ENCODE measurements at regions not wholly inside any gene's neighbourhood (a gene's known extent, or its start where the extent isn't known, plus 50 kb on each side); places are given as distances from the start of the nearest gene placed in this dataset.

DNA sequence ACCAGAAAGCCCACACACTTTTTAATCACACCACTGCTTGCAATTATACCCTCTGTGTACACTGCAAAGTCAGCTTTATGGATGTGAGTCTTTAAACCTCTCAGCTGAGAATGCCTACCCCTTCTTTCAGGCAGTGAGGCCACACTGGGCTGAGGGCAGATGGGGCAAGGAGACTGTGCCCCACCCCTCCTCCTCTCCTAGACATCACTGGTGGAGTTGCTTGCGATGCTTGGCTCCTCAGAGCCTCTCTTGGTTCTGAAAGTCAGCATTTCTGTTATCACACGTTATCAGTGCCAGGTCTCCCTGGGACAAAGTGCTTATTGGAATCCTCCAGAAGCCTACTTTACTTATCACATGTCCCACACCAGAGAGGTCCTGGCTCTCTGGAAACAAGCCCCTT is 128.2 kb downstream of the ZNF621 start:
- TF ChIP-seq, protein P1, sequence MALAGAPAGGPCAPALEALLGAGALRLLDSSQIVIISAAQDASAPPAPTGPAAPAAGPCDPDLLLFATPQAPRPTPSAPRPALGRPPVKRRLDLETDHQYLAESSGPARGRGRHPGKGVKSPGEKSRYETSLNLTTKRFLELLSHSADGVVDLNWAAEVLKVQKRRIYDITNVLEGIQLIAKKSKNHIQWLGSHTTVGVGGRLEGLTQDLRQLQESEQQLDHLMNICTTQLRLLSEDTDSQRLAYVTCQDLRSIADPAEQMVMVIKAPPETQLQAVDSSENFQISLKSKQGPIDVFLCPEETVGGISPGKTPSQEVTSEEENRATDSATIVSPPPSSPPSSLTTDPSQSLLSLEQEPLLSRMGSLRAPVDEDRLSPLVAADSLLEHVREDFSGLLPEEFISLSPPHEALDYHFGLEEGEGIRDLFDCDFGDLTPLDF (CRISPR knock-in tag; IDR thresholded peaks at IDR 0.05) = no peak
- TF ChIP-seq YBX1 (IDR thresholded peaks at IDR 0.05) (no peak), CTCF (IDR thresholded peaks at IDR 0.05 in 2 of 3, conservative IDR thresholded peaks at IDR 0.05 in 1 of 3; ENCODE audit: insufficient read depth in 2 of 3, low read depth in 1 of 3, low read length in 3 of 3) (no peak), MYBL2 (IDR thresholded peaks at IDR 0.05; ENCODE audit: low read depth) (no peak), MYBL2 (CRISPR knock-in tag; IDR thresholded peaks at IDR 0.05; ENCODE audit: borderline replicate concordance) (no peak), SETDB1 (IDR thresholded peaks at IDR 0.05; ENCODE audit: low read length) (no peak), PHB2 (IDR thresholded peaks at IDR 0.05; ENCODE audit: low read depth) (no peak), SPI1 (IDR thresholded peaks at IDR 0.05; ENCODE audit: borderline replicate concordance, low read depth, low read length) (no peak), THRAP3 (IDR thresholded peaks at IDR 0.05; ENCODE audit: borderline replicate concordance) (no peak), ZNF184 (CRISPR knock-in tag; IDR thresholded peaks at IDR 0.05) (no peak), RAD21 (CRISPR knock-in tag; conservative IDR thresholded peaks at IDR 0.05 in 1 of 2, IDR thresholded peaks at IDR 0.05 in 1 of 2) (no peak), ZKSCAN1 (IDR thresholded peaks at IDR 0.05; ENCODE audit: low read depth, low read length) (no peak), THAP7 (CRISPR knock-in tag; IDR thresholded peaks at IDR 0.05) (no peak)
- TF ChIP-seq, protein P2, sequence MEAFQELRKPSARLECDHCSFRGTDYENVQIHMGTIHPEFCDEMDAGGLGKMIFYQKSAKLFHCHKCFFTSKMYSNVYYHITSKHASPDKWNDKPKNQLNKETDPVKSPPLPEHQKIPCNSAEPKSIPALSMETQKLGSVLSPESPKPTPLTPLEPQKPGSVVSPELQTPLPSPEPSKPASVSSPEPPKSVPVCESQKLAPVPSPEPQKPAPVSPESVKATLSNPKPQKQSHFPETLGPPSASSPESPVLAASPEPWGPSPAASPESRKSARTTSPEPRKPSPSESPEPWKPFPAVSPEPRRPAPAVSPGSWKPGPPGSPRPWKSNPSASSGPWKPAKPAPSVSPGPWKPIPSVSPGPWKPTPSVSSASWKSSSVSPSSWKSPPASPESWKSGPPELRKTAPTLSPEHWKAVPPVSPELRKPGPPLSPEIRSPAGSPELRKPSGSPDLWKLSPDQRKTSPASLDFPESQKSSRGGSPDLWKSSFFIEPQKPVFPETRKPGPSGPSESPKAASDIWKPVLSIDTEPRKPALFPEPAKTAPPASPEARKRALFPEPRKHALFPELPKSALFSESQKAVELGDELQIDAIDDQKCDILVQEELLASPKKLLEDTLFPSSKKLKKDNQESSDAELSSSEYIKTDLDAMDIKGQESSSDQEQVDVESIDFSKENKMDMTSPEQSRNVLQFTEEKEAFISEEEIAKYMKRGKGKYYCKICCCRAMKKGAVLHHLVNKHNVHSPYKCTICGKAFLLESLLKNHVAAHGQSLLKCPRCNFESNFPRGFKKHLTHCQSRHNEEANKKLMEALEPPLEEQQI (IDR thresholded peaks at IDR 0.05) = no peak
- TF ChIP-seq, protein P3, sequence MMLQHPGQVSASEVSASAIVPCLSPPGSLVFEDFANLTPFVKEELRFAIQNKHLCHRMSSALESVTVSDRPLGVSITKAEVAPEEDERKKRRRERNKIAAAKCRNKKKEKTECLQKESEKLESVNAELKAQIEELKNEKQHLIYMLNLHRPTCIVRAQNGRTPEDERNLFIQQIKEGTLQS (IDR thresholded peaks at IDR 0.05) = no peak
- TF ChIP-seq, protein P3 (CRISPR knock-in tag; conservative IDR thresholded peaks at IDR 0.05) = no peak
